ENCODE measurements at regions not wholly inside any gene's neighbourhood (a gene's known extent, or its start where the extent isn't known, plus 50 kb on each side); places are given as distances from the start of the nearest gene placed in this dataset.
A peak's percentile ranks its signal among the peaks of the same experiment; 100 is the strongest.

- no peak for DNase-seq (ENCODE audit: low spot score)
- in situ Hi-C loops (cut with MboI; ENCODE audit: low sequenced_read_pairs, unreplicated experiment) = no loop called here
- TF ChIP-seq CTCF (IDR thresholded peaks at IDR 0.05; ENCODE audit: borderline replicate concordance, control extremely low read depth, extremely low read depth, insufficient read depth, missing control alignments) = no peak
Measured at GRCh38 chr5:17432569-17432968, 65.5 kb upstream of the TAF11L2 start.

- TF ChIP-seq CTCF (IDR thresholded peaks at IDR 0.05; ENCODE audit: borderline replicate concordance, control extremely low read depth, extremely low read depth, insufficient read depth, missing control alignments) = no peak
- in situ Hi-C loops (cut with MboI; ENCODE audit: low sequenced_read_pairs, unreplicated experiment) = no loop called here
- no peak for DNase-seq (ENCODE audit: low spot score)
Measured at GRCh38 chr5:17433406-17433805, 64.6 kb upstream of the TAF11L2 start.

GRCh38 chr5:17434982-17435381, 63.0 kb upstream of the TAF11L2 start:
- no peak for TF ChIP-seq CTCF (IDR thresholded peaks at IDR 0.05; ENCODE audit: borderline replicate concordance, control extremely low read depth, extremely low read depth, insufficient read depth, missing control alignments)
- in situ Hi-C loops (cut with MboI; ENCODE audit: low sequenced_read_pairs, unreplicated experiment) = no loop called here
- no peak for DNase-seq (ENCODE audit: low spot score)

GRCh38 chr5:17436350-17436749, 61.7 kb upstream of the TAF11L2 start:
- in situ Hi-C loops (cut with MboI; ENCODE audit: low sequenced_read_pairs, unreplicated experiment) = no loop called here
- no peak for TF ChIP-seq CTCF (IDR thresholded peaks at IDR 0.05; ENCODE audit: borderline replicate concordance, control extremely low read depth, extremely low read depth, insufficient read depth, missing control alignments)
- no peak for DNase-seq (ENCODE audit: low spot score)

- in situ Hi-C loops (cut with MboI; ENCODE audit: low sequenced_read_pairs, unreplicated experiment) = no loop called here
- DNase-seq (ENCODE audit: low spot score) = peak; percentile 42
Measured at GRCh38 chr5:17436761-17437221, 61.2 kb upstream of the TAF11L2 start.

GRCh38 chr5:17438027-17438426, 60.0 kb upstream of the TAF11L2 start:
- DNase-seq (ENCODE audit: low spot score) = no peak
- in situ Hi-C loops (cut with MboI; ENCODE audit: low sequenced_read_pairs, unreplicated experiment) = no loop called here

More at GRCh38 chr5:17436761-17437221, 61.2 kb upstream of the TAF11L2 start:
- TF ChIP-seq CTCF (IDR thresholded peaks at IDR 0.05; ENCODE audit: borderline replicate concordance, control extremely low read depth, extremely low read depth, insufficient read depth, missing control alignments) = no peak

More at GRCh38 chr5:17438027-17438426, 60.0 kb upstream of the TAF11L2 start:
- no peak for TF ChIP-seq CTCF (IDR thresholded peaks at IDR 0.05; ENCODE audit: borderline replicate concordance, control extremely low read depth, extremely low read depth, insufficient read depth, missing control alignments)

Measured in GM13976 (cell line).